GM12878 (cell line): ENCODE measurements at regions not wholly inside any gene's neighbourhood (a gene's known extent, or its start where the extent isn't known, plus 50 kb on each side); places are given as distances from the start of the nearest gene placed in this dataset.

Experiments used
- ATAC-seq: fragments of 200-7000 bp; cut with Tn5 transposase; 3 replicates; pipeline ENCODE4 v1.9.1; 2020; ENCODE audit warnings: mild to moderate bottlenecking, moderate library complexity
- BruUV-seq: library from RNA; stranded (reverse); fragments of 400-500 nt; replicated peaks from 2 replicates; lab custom pipeline; 2021; lab: Mats Ljungman, UMichigan
- CTCF ChIA-PET: fragments of 300-600 bp; sonication (Branson Sonifier 250); formaldehyde crosslinking; extraction: SDS; loops from one replicate; lab custom pipeline; 2021; ENCODE audit warnings: inconsistent platforms; lab: Yijun Ruan, JAX
- POLR2A ChIA-PET: fragments of 350-600 bp; formaldehyde crosslinking; extraction: SDS; loops from one replicate; lab custom pipeline; 2021; ENCODE audit warnings: inconsistent platforms; lab: Charles Lee
- RAD21 ChIA-PET: fragments of 300-600 bp; sonication (Branson Sonifier 250); formaldehyde crosslinking; loops from one replicate; lab custom pipeline; 2023; ENCODE audit warnings: antibody characterized with exemption; ENCODE audit not compliant: unreplicated experiment; lab: Charles Lee
- SMC1A ChIA-PET: fragments of 300-600 bp; sonication (Branson Sonifier 250); formaldehyde crosslinking; loops from one replicate; lab custom pipeline; 2023; ENCODE audit not compliant: unreplicated experiment, uncharacterized antibody; lab: Charles Lee
- DNase-seq: peaks from one replicate; pipeline ENCODE4 v3.0.0-alpha.2; 2011; ENCODE audit warnings: low read depth, low spot score
- FAIRE-seq: peaks from 3 replicates; lab custom pipeline; 2011; peaks lifted over from hg19 to GRCh38; lab: Jason Lieb, UNC
- H2AFZ ChIP-seq: 2 replicates; pipeline ENCODE4 v1.6.0; 2011; ENCODE audit warnings: low read depth, low read length, control low read depth; ENCODE audit not compliant: control insufficient read depth
- H3K27ac ChIP-seq: 2 replicates; pipeline ENCODE4 v1.5.1; 2011; ENCODE audit warnings: control low read depth; ENCODE audit not compliant: control insufficient read depth, insufficient read depth
- H3K27me3 ChIP-seq, 2 experiments: replicated peaks in 1 of 2; 2 replicates each; pipeline versions ENCODE4 v1.6.0 to v1.6.1; 2011; ENCODE audit warnings: low read length in 1 of 2; ENCODE audit not compliant: control insufficient read depth in 2 of 2, insufficient read depth in 2 of 2
- H3K36me3 ChIP-seq, 2 experiments: 2 replicates each; pipeline ENCODE4 v1.5.1; 2011; ENCODE audit warnings: low read length in 1 of 2; ENCODE audit not compliant: control insufficient read depth in 2 of 2, insufficient read depth in 2 of 2
- H3K4me1 ChIP-seq: 2 replicates; pipeline ENCODE4 v1.6.1; 2011; ENCODE audit warnings: mild to moderate bottlenecking, low read length, moderate library complexity, mixed read lengths; ENCODE audit not compliant: control insufficient read depth, insufficient read depth
- H3K4me2 ChIP-seq: 2 replicates; pipeline ENCODE4 v1.6.0; 2011; ENCODE audit warnings: control low read depth; ENCODE audit not compliant: control insufficient read depth, insufficient read depth
- H3K4me3 ChIP-seq: fragments of 200-600 bp; sonication (generic); 2 replicates; pipeline ENCODE4 v1.5.1; 2016
- H3K79me2 ChIP-seq: 2 replicates; pipeline ENCODE4 v1.6.0; 2011; ENCODE audit warnings: low read length; ENCODE audit not compliant: control insufficient read depth, insufficient read depth
- H3K9ac ChIP-seq: 2 replicates; pipeline ENCODE4 v1.8.0; 2011; ENCODE audit warnings: low read length, control low read depth, mixed read lengths; ENCODE audit not compliant: control insufficient read depth, insufficient read depth
- H3K9me3 ChIP-seq: replicated peaks from 3 replicates; pipeline ENCODE4 v1.5.1; 2011; ENCODE audit warnings: mild to moderate bottlenecking, low read length; ENCODE audit not compliant: control insufficient read depth, insufficient read depth
- H4K20me1 ChIP-seq: 2 replicates; pipeline ENCODE4 v1.6.0; 2011; ENCODE audit not compliant: control insufficient read depth, insufficient read depth
- BACH1 ChIP-seq: fragments of 450-650 bp; IDR thresholded peaks from 2 replicates; pipeline ENCODE4 v1.6.1; 2017; ENCODE audit warnings: mild to moderate bottlenecking, borderline replicate concordance
- BRCA1 ChIP-seq: IDR thresholded peaks from 2 replicates; pipeline ENCODE4 v1.6.1; 2011; ENCODE audit warnings: low read depth, low read length, improper control_type of control experiment
- CBX3 ChIP-seq: fragments of 200-600 bp; sonication (generic); IDR thresholded peaks from 2 replicates; pipeline ENCODE4 v1.6.1; 2016; ENCODE audit warnings: low read depth, borderline replicate concordance
- CHD1 ChIP-seq: IDR thresholded peaks from 2 replicates; pipeline ENCODE4 v1.6.1; 2012; ENCODE audit warnings: low read depth, low read length, improper control_type of control experiment
- MEF2B ChIP-seq: fragments of 450-650 bp; IDR thresholded peaks from 2 replicates; pipeline ENCODE4 v1.6.1; 2018; ENCODE audit warnings: mild to moderate bottlenecking, moderate library complexity; ENCODE audit not compliant: partially characterized antibody, poor library complexity, severe bottlenecking
- POLR2A ChIP-seq: IDR thresholded peaks from 2 replicates; pipeline ENCODE4 v1.6.1; 2011; ENCODE audit warnings: low read depth, mild to moderate bottlenecking, low read length
- RBBP5 ChIP-seq: fragments of 200-600 bp; sonication (generic); conservative IDR thresholded peaks from 2 replicates; pipeline ENCODE4 v1.6.1; 2016
- TCF3 ChIP-seq: IDR thresholded peaks from 2 replicates; pipeline ENCODE4 v1.6.1; 2012; ENCODE audit warnings: low read depth, mild to moderate bottlenecking, low read length, borderline replicate concordance; ENCODE audit not compliant: insufficient read depth
- ZBED1 ChIP-seq: IDR thresholded peaks from 2 replicates; pipeline ENCODE4 v1.6.1; 2016; ENCODE audit warnings: borderline replicate concordance
- ZNF384 ChIP-seq: IDR thresholded peaks from 2 replicates; pipeline ENCODE4 v1.6.1; 2012; ENCODE audit warnings: low read depth, mild to moderate bottlenecking, low read length, improper control_type of control experiment, borderline replicate concordance
- in situ Hi-C: fragments of 300-500 bp; cut with MboI; formaldehyde crosslinking; loops from 9 replicates; pipeline ENCODE4 v1.14.3; 2018; ENCODE audit warnings: mixed read lengths
- intact Hi-C: fragments of 100-400 bp; cut with micrococcal nuclease; formaldehyde crosslinking; loops from one replicate; pipeline ENCODE4 v1.14.2; 2022; ENCODE audit not compliant: unreplicated experiment
- TF ChIP-seq, protein P1 (sequence below): IDR thresholded peaks from 2 replicates; pipeline ENCODE4 v1.6.1; 2011; ENCODE audit warnings: mild to moderate bottlenecking, low read depth, low read length, moderate library complexity; ENCODE audit not compliant: insufficient replicate concordance
- TF ChIP-seq, protein P2 (sequence below): fragments of 450-650 bp; formaldehyde crosslinking; IDR thresholded peaks from 2 replicates; pipeline ENCODE4 v1.4.0; 2020; ENCODE audit warnings: mild to moderate bottlenecking, moderate library complexity
- TF ChIP-seq, protein P3 (sequence below): fragments of 450-650 bp; IDR thresholded peaks from 2 replicates; pipeline ENCODE4 v1.6.1; 2018; ENCODE audit warnings: mild to moderate bottlenecking, low read depth, moderate library complexity; ENCODE audit not compliant: partially characterized antibody
- TF ChIP-seq, protein P4 (sequence below): IDR thresholded peaks from 2 replicates; pipeline ENCODE4 v1.6.1; 2012; ENCODE audit warnings: low read depth, low read length, improper control_type of control experiment
- TF ChIP-seq, protein P5 (sequence below): fragments of 450-650 bp; IDR thresholded peaks from 2 replicates; pipeline ENCODE4 v1.6.1; 2014; ENCODE audit warnings: mild to moderate bottlenecking

- TF ChIP-seq TCF3 (no peak), BRCA1 (no peak), CBX3 (no peak)
- TF ChIP-seq, protein P1, sequence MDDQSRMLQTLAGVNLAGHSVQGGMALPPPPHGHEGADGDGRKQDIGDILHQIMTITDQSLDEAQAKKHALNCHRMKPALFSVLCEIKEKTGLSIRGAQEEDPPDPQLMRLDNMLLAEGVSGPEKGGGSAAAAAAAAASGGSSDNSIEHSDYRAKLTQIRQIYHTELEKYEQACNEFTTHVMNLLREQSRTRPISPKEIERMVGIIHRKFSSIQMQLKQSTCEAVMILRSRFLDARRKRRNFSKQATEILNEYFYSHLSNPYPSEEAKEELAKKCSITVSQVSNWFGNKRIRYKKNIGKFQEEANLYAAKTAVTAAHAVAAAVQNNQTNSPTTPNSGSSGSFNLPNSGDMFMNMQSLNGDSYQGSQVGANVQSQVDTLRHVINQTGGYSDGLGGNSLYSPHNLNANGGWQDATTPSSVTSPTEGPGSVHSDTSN = no peak
Observed at GRCh38 chr1:60569189-60569588, 495.6 kb upstream of the C1orf87 start (continued).

DNA sequence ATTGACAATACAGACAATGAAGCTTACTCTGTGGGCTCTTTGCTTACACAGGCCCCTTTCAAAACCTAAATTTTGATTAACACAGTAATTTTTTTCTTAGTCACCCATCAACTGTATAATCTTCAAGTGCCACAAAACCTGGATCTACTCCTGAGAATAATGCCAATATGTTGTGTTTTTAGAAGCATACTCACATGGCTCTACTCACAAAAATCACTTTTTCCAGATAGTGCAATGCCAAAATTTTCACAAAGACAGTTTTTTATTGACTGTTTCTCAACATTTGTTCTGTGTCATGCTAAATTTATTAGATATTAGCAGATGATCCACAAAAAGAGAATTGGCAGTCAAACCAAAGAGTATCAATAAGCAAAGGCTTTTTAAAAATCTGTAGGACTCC, 493.7 kb upstream of the C1orf87 start:
- no peak for ATAC-seq
- RAD21 ChIA-PET = no interaction called here
- Histone ChIP-seq H3K9ac (no peak overlapping the region), H2AFZ (no peak overlapping the region), H3K27me3 (no peaks in the 10 kb centered on the region), H3K9me3 (no peaks in the 10 kb centered on the region), H4K20me1 (no peaks in the 10 kb centered on the region), H3K36me3 (no peaks in the 10 kb centered on the region), H3K4me3 (no peak overlapping the region), H3K27ac (no peak overlapping the region), H3K4me1 (no peaks in the 10 kb centered on the region), H3K79me2 (no peaks in the 10 kb centered on the region), H3K4me2 (no peak overlapping the region)
- BruUV-seq = no TSS peak
- no peak for DNase-seq
- SMC1A ChIA-PET = no interaction called here
- no peak for FAIRE-seq
- POLR2A ChIA-PET = no interaction called here
- in situ Hi-C loops (no loop called here), intact Hi-C loops (no loop called here)
- CTCF ChIA-PET = no interaction called here
- no peak for TF ChIP-seq ZBED1
- TF ChIP-seq ZNF384 = no peak
- no peak for TF ChIP-seq CHD1
- TF ChIP-seq, protein P2, sequence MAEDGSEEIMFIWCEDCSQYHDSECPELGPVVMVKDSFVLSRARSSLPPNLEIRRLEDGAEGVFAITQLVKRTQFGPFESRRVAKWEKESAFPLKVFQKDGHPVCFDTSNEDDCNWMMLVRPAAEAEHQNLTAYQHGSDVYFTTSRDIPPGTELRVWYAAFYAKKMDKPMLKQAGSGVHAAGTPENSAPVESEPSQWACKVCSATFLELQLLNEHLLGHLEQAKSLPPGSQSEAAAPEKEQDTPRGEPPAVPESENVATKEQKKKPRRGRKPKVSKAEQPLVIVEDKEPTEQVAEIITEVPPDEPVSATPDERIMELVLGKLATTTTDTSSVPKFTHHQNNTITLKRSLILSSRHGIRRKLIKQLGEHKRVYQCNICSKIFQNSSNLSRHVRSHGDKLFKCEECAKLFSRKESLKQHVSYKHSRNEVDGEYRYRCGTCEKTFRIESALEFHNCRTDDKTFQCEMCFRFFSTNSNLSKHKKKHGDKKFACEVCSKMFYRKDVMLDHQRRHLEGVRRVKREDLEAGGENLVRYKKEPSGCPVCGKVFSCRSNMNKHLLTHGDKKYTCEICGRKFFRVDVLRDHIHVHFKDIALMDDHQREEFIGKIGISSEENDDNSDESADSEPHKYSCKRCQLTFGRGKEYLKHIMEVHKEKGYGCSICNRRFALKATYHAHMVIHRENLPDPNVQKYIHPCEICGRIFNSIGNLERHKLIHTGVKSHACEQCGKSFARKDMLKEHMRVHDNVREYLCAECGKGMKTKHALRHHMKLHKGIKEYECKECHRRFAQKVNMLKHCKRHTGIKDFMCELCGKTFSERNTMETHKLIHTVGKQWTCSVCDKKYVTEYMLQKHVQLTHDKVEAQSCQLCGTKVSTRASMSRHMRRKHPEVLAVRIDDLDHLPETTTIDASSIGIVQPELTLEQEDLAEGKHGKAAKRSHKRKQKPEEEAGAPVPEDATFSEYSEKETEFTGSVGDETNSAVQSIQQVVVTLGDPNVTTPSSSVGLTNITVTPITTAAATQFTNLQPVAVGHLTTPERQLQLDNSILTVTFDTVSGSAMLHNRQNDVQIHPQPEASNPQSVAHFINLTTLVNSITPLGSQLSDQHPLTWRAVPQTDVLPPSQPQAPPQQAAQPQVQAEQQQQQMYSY (CRISPR knock-in tag) = no peak
- TF ChIP-seq, protein P3, sequence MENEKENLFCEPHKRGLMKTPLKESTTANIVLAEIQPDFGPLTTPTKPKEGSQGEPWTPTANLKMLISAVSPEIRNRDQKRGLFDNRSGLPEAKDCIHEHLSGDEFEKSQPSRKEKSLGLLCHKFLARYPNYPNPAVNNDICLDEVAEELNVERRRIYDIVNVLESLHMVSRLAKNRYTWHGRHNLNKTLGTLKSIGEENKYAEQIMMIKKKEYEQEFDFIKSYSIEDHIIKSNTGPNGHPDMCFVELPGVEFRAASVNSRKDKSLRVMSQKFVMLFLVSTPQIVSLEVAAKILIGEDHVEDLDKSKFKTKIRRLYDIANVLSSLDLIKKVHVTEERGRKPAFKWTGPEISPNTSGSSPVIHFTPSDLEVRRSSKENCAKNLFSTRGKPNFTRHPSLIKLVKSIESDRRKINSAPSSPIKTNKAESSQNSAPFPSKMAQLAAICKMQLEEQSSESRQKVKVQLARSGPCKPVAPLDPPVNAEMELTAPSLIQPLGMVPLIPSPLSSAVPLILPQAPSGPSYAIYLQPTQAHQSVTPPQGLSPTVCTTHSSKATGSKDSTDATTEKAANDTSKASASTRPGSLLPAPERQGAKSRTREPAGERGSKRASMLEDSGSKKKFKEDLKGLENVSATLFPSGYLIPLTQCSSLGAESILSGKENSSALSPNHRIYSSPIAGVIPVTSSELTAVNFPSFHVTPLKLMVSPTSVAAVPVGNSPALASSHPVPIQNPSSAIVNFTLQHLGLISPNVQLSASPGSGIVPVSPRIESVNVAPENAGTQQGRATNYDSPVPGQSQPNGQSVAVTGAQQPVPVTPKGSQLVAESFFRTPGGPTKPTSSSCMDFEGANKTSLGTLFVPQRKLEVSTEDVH = no peak
- TF ChIP-seq, protein P4, sequence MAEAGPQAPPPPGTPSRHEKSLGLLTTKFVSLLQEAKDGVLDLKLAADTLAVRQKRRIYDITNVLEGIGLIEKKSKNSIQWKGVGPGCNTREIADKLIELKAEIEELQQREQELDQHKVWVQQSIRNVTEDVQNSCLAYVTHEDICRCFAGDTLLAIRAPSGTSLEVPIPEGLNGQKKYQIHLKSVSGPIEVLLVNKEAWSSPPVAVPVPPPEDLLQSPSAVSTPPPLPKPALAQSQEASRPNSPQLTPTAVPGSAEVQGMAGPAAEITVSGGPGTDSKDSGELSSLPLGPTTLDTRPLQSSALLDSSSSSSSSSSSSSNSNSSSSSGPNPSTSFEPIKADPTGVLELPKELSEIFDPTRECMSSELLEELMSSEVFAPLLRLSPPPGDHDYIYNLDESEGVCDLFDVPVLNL = no peak
- TF ChIP-seq, protein P5, sequence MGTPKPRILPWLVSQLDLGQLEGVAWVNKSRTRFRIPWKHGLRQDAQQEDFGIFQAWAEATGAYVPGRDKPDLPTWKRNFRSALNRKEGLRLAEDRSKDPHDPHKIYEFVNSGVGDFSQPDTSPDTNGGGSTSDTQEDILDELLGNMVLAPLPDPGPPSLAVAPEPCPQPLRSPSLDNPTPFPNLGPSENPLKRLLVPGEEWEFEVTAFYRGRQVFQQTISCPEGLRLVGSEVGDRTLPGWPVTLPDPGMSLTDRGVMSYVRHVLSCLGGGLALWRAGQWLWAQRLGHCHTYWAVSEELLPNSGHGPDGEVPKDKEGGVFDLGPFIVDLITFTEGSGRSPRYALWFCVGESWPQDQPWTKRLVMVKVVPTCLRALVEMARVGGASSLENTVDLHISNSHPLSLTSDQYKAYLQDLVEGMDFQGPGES = no peak
- no peak for TF ChIP-seq BACH1
- no peak for TF ChIP-seq MEF2B
- no peak for TF ChIP-seq RBBP5
- no peak for TF ChIP-seq POLR2A
